ENCODE measurements at regions not wholly inside any gene's neighbourhood (a gene's known extent, or its start where the extent isn't known, plus 50 kb on each side); places are given as distances from the start of the nearest gene placed in this dataset.
"Not testable (repeated sequence)": the region's sequence is repeated elsewhere in the genome, so short reads cannot be mapped to it uniquely, and the experiment has no call there.

DNA sequence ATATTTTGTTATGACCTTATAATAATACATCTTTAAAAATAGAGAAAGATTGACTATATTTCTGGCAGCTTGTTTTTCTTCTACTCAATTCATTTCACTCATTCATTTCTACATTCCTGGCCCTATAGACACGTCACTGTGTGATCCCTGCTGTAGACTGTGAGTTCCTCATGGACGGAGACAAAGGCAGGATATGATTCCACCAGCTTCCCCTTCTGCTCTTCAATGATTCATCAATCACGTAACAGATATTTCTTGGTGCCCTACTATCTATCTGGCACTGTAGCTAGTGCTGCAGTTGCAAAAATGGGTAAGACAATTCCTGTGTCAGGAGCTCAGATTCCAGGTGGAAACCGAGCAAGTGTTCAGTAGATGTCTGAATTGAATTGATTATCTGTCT lies 415.0 kb downstream of the SFMBT2 start:
- no peak for ATAC-seq
- intact Hi-C loops (cut with DNase I) = no loop called here
- no peak for DNase-seq (ENCODE audit: missing footprints)

DNA sequence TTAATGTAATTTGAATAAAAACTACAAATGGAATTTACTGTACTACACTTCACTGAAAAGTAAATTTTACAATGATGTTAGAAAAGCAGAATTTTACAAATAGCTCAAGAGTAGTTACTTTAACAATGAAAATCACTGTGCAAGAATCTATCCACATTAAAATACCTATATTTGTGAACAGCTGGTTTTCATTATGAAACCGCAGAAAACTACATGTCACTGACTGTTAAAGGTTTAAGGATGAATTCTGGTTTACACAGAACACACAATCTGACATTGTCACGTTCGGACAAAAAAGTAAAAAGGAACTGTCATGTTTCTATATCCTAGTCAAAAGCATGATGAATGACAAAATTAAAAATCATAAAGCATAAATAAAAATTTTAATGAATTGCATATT lies 415.3 kb upstream of the PRKCQ start:
- intact Hi-C loops (cut with DNase I) = no loop called here
- DNase-seq (ENCODE audit: missing footprints) = no peak

DNA sequence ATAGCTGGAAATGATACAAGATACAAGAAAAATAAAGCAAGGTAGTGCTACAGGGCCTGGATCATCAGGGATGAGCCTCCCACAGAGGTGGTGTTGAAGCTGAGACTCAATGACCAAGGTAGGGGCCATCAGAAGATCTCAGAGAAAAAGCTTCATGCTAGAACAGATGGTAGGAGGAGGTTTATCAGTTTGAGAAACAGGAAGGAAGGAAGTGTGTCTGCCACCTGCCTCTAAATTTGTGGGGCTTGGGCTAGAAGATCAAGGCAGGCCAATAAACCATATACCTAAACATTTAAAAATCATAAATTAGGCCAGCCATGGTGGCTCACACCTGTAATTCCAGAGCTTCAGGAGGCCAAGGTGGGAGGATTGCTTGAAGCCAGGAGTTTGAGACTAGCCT lies 410.8 kb upstream of the PRKCQ start:
- DNase-seq (ENCODE audit: missing footprints) (no peak), ATAC-seq (no peak)
- intact Hi-C loops (cut with DNase I) = no loop called here

More for the DNA sequence above, 415.3 kb upstream of the PRKCQ start:
- ATAC-seq = no peak

DNA sequence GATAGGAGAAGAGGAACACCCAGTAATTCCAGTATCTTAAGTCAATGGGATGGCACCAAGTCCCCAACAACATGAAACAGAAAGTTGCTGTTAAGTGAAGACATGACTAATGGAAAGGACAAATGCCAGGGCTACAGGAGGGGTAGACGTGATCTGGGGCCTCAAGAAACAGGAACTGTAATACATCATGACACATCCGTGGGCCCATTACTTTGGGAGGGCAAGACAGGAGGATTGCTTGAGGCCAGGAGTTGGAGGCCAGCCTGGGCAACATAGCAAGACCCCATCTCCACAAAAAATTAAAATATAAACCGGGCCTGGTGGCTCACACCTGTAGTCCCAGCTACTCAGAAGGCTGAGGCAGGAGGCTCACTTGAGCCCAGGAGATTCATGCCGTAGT lies 408.6 kb upstream of the PRKCQ start:
- DNase-seq (ENCODE audit: missing footprints) (no peak), ATAC-seq (no peak)
- intact Hi-C loops (cut with DNase I) = no loop called here

DNA sequence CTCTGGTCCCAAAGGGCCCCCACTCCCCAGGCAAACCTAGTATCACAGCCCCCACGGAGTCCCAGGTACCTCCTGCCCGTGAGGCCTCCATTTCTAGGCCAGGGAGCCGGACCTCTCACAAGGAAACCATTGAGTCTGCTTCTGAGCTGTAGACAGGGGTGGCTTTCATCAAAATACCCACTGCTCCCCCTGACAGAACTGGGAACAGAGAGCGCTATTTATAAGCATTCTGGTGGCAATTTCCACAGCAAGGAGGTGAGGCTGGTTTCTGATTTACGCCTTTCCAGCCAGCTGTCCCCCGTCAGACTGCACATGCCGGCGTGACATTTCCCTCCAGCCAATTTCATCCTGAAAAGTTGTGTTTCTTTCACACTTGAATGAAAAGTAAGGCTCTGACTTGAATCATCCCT lies 407.5 kb upstream of the PRKCQ start:
- peak; percentile 20 for ATAC-seq
- DNase-seq (ENCODE audit: missing footprints) = no peak
- intact Hi-C loops (cut with DNase I) = no loop called here

DNA sequence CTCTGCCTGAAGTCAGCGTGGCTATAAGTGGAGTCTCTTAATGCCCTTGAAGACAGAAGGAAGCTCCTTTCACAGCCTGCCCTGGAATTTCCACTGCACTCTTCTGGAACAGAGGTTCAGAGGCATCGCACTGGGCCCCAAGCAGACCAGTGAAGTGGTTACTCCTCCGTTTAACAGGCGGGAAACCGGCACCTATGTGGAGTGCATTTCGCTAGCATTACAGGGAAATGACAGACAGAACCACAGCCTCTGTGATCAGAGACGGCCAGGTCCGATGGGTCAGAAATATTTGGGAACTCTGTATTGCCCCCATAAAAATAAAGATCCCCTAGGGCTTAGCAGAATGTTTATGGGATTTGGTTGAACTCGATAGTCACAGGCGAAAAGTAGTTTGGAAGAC lies 406.9 kb upstream of the PRKCQ start:
- intact Hi-C loops (cut with DNase I) = no loop called here
- ATAC-seq (no peak), DNase-seq (ENCODE audit: missing footprints) (no peak)

DNA sequence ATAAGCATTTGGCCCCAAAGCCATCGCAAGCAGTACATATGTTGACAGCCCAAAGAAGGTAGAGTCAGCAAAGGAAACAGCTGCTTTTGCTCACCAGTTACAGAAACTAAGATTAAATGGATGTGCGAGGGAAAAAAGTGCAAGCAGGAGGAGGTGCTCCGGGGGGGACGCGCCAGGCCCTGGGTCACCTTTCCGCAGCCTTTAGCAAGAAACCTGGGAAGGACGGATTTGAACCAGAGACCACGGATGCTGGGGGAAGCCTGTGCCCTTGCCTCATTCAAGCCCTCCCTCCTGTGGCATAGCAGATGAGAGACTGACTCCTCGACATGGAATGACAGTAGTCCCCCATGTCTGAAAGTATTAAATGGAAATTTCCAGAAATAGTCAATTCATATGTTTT lies 405.6 kb upstream of the PRKCQ start:
- ATAC-seq = no peak
- DNase-seq (ENCODE audit: missing footprints) = peak; percentile 65
- intact Hi-C loops (cut with DNase I) = no loop called here

DNA sequence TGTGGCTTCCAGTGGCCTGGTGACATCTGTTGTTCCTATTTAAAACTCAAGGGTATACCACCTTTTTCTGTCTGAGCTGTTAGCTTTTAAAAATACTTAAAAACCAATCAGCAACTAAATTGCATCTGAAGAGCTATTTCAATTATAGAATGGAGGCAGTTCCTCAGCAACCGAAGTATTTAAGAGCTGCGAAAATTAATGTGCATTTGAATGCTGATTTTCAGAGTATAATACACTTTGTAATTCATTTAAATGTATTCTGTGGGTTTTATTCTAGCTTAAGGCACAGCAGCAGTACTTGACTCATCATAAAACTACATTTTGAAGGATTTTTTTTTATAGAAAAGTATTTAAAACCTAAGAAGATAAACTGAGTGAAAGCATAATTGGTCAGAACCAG lies 404.9 kb upstream of the PRKCQ start:
- intact Hi-C loops (cut with DNase I) = no loop called here
- no peak for DNase-seq (ENCODE audit: missing footprints)

DNA sequence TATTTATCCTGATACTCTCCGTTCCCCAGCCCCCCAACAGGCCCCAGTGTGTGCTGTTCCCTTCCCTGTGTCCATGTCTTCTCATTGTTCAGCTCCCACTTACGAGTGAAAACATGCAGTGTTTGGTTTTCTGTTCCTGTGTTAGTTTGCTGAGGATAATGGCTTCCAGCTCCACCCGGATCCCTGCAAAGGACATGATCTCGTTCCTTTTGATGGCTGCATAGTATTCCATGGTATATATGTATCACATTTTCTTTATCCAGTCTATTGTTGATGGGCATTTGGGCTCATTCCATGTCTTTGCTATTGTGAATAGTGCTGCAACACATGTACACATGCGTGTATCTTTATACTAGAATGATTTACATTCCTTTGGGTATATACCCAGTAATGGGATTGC lies 403.9 kb upstream of the PRKCQ start:
- not testable (repeated sequence) for ATAC-seq

More for the DNA sequence above, 404.9 kb upstream of the PRKCQ start:
- no peak for ATAC-seq

DNA sequence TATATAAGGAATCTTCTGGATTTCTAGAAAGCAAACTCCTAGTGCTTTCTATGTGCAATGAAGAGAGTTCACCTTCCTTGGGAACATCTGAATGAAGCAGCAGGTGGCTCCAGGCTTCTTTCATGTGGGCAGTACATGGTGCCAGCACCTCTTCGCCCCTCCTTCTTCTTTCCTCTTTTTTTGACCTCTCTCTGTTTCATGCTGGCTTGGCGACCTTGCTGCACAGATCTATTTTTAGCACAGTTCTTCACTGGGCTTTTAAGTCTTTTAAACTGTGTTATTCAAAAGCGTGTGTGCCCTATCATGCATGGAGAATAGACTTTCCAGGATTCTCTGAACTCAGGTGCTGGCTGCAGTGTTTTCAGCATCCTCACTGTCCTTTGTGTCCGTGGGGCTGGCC lies 400.3 kb upstream of the PRKCQ start:
- intact Hi-C loops (cut with DNase I) = no loop called here
- DNase-seq (ENCODE audit: missing footprints) (no peak), ATAC-seq (no peak)

More for the DNA sequence above, 403.9 kb upstream of the PRKCQ start:
- intact Hi-C loops (cut with DNase I); DNase-seq (ENCODE audit: missing footprints): not testable (repeated sequence)

DNA sequence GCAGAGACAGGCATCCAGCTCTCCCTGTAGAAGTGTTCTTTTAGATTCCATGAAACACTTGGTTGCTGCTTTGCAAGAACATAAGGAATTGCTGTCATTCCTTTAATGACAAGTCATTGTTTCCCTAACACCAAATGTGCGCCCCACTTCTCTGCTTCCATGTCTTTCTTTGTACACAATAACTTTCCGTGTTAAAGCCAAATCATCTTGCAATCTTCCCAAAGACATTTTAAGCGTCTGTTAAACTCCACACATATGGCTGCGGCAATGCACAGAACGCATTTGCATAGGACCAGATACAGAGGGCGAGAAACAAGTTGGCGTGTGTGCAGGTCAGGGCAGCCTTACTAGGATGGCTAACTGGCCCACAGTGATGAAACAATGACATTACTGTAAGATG lies 399.3 kb upstream of the PRKCQ start:
- no peak for ATAC-seq
- intact Hi-C loops (cut with DNase I) = no loop called here

DNA sequence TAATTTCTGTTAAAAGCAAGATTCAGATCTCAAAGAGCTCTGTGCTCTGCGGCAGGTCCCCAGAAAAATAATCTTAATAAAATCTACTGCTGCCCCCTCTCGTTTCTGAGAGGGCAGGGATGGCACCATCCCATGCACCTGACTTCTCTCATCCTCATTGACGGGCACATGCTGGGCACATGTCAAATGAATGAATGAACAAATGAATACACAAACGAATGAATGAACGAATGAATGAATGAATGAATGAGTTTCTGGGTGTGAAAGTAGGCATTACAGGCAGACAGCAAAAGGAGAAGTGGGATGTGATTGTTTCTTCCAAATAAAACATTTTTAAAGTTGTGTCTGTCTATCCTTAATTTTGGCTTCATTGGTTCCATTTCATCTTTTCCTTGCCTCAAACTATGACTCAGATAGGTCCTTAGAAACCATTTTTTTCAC lies 398.1 kb upstream of the PRKCQ start:
- intact Hi-C loops (cut with DNase I) = no loop called here
- DNase-seq (ENCODE audit: missing footprints) (no peak), ATAC-seq (no peak)

More for the DNA sequence above, 399.3 kb upstream of the PRKCQ start:
- DNase-seq (ENCODE audit: missing footprints) = no peak

DNA sequence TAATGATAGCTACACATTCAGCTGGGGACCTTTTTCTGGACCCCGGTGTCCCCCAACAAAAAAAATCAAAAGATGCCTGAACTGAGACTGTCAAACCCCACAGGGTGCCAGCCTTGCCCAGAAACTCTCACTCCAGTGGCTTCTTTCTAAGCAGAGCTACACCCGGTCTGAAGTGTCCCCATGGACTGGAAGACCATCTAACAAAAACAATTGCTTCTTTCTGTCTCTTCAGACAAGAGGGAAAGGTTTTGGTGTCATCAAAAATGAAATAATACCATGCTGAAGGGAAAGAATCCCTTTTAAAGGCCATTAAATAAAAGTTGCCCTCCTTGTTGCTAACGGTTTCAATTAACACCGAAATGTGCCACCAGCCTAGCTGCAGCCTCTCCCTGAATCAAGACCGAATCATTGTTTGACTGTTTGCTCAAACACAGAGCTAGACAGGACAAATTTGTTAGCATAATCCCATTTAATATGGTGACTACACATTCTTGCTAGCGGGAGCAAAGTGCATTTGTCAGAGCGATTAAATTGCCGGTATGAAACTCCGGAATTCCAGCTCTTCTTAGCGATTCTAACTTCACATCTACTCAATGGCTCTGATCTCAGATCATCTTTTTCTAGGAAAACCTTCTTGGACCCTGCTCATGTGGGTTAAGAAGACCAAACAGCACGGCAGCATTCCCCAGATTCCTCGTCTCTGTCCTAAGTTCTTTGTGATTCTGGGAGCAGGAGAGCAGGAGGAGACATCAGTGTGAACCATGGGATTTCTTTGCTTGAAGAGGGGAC lies 397.5 kb upstream of the PRKCQ start:
- DNase-seq (ENCODE audit: missing footprints) = no peak
- intact Hi-C loops (cut with DNase I) = no loop called here

DNA sequence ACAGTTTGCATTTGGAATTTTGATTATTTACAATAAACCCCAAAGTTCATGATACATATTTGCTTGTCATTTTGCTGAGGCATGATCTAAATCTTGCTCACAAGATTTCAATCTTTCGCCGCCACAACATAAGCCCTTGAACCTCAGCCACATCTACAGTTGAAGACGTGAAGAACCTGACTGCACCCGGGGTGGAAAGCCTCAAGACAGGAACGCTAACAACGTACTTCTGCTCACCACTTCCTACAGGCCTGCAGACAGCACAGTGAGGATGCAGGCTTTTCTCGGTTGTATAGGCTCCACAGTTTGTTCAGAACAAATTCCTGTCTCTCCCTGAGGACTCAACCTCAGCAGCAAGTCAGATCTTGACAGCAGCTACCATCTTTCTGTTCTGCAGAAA lies 393.8 kb upstream of the PRKCQ start:
- DNase-seq (ENCODE audit: missing footprints) (no peak), ATAC-seq (no peak)
- intact Hi-C loops (cut with DNase I) = no loop called here

More for the DNA sequence above, 397.5 kb upstream of the PRKCQ start:
- no peak for ATAC-seq

DNA sequence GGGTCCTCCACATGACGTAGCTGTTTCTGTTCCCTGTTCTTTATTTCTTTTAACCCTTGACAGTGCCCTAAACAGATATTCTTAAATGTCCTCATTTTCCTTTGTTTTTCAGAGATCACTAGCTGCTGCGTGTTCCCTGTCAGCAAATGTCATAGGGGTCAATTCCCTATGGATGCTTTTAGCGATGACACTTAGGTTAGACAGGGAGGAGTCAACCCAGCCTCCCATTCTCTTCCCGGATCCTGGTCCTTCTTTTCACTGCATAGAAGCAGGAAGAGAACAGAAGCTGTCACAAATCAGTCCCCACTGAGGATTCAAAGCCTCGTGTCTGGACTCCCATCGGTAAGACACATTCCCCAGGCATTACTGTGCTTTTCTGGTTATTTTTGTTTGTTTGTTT lies 392.1 kb upstream of the PRKCQ start:
- intact Hi-C loops (cut with DNase I) = no loop called here
- DNase-seq (ENCODE audit: missing footprints) (no peak), ATAC-seq (no peak)

DNA sequence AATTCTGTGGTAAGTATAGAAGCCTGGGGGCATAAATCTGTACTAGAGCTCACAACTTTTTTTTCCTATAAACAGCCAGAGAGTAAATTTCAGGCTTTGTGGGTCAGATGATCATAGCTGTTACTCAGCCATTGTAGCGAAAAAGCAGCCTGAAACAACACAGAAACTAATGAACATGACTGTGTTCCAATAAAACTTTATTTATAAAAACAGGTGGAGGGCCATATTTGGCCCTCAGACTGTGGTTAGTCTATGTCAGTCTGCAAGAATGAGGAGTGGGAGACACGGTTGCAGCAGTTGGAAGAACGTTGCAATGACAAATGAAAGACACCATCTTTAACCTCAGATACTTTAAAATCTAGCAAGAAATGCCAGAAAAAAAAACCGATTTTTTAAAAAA lies 389.6 kb upstream of the PRKCQ start:
- ATAC-seq = no peak
- DNase-seq (ENCODE audit: missing footprints) = no peak
- intact Hi-C loops (cut with DNase I) = no loop called here

DNA sequence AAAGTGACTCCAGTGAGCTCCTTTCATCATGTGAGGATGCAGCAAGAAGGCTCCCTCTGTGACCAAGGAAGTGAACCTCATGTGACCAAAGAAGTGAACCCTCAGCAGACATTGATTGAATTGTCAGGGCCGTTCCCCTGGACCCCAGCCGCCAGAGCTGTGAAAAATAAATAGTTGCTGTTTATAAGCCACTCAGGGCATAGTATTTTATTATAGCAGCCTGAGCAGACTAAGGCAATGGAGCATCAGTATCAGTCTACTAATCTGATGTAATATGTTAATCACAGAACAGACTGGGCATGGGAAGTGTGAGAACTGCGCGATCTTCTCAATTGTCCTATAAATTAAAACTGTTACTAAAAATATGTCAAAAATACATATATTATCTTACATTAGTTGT lies 384.5 kb upstream of the PRKCQ start:
- ATAC-seq (no peak), DNase-seq (ENCODE audit: missing footprints) (no peak)
- intact Hi-C loops (cut with DNase I) = no loop called here

DNA sequence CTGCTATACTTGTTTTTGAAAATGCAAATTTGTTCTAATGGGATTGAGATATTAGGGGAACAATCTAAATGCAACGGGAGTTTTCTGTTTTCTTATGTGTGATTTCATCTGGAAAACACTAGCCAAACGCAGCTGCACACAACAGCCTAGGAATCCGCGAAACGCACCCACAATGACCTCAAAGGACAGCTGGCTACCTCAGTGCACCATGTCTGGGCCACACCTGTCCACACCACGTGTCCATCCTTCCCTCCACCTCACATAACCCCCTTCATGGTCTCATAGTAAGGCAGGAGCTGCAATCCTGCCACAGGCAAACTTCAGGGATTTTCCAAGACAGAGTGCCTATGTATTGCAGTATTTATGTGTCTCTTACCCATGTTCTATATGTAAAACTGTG lies 382.5 kb upstream of the PRKCQ start:
- intact Hi-C loops (cut with DNase I) = no loop called here
- DNase-seq (ENCODE audit: missing footprints) (no peak), ATAC-seq (no peak)

DNA sequence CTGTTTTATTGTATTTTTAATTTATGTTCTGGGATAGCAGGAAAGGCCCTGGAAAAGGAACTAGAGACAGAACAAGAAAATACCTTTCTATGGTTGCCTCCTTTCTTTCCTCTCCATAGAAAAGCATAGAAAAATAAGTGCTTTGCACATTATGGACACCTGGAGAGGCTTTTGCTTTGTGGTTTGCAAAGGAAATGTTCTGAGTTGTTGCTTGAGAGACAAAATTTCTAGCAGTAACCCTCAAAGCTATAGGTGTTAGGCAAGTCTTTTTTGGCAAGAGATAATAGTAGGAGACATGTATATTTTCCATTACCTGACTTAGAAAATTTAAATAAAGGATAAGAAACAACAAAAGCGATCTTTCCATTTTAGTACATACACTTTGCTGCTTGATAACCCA lies 378.6 kb upstream of the PRKCQ start:
- intact Hi-C loops (cut with DNase I) = no loop called here
- DNase-seq (ENCODE audit: missing footprints) (no peak), ATAC-seq (no peak)

DNA sequence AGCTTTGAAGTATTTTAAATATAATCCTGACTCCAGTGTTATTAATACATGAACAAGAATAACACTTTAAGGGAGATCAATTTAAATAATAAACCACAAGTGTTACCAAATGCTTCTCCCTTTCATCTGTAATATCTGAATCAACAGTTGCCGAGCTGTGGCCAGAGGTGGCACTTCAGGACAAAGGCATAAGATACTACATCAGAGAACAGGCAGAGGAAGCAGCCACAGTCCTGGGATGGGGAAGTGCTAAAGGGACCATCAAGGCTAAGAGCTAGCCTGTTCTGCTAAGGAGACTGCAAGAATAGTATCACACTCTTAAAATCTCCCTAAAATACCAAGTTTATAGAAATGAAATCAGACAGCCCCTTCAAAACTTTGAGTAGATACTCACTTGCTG lies 378.2 kb upstream of the PRKCQ start:
- DNase-seq (ENCODE audit: missing footprints) = no peak
- no peak for ATAC-seq
- intact Hi-C loops (cut with DNase I) = no loop called here

DNA sequence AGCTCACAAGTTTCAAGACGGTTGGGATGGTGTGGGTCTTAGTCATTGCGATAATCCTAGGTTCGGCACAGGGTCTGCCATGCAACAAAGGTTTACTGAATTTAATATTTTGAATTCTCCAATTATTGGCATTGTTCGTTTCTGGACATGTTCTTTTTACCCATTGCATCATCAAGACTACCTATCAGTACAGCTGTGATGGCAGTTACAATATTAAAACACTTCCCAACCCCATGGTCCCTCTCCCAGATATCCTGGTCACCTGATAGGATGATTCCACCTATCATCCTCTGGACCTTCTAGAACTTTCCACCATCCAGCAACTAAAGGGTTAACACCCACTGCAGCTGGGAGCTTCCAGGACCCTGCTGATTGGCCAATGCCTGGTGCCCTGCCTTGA lies 377.8 kb upstream of the PRKCQ start:
- no peak for DNase-seq (ENCODE audit: missing footprints)
- no peak for ATAC-seq
- intact Hi-C loops (cut with DNase I) = no loop called here
